Hepatocyte (in vitro differentiated cells): ENCODE measurements at regions not wholly inside any gene's neighbourhood (a gene's known extent, or its start where the extent isn't known, plus 50 kb on each side); places are given as distances from the start of the nearest gene placed in this dataset.

Experiments used
- EZH2 ChIP-seq: fragments of 200-600 bp; sonication (generic); IDR thresholded peaks from 2 replicates; pipeline ENCODE4 v1.6.1; 2016; ENCODE audit warnings: antibody characterized with exemption, mild to moderate bottlenecking, borderline replicate concordance
- EZH2phosphoT487 ChIP-seq: fragments of 200-600 bp; sonication (generic); IDR thresholded peaks from one replicate; pipeline ENCODE4 v1.6.1; 2018; ENCODE audit warnings: antibody characterized with exemption, mild to moderate bottlenecking, low read depth, moderate library complexity; ENCODE audit not compliant: unreplicated experiment, severe bottlenecking

- TF ChIP-seq EZH2phosphoT487 (no peak), EZH2 (no peak)
These were observed 338.8 kb downstream of the EPM2A start for GRCh38 chr6:145396499-145396898.
